H1 (cell line): ENCODE measurements at regions not wholly inside any gene's neighbourhood (a gene's known extent, or its start where the extent isn't known, plus 50 kb on each side); places are given as distances from the start of the nearest gene placed in this dataset.
"Not testable (repeated sequence)": the region's sequence is repeated elsewhere in the genome, so short reads cannot be mapped to it uniquely, and the experiment has no call there.

ENCODE experiments used
- ATF3 ChIP-seq: IDR thresholded peaks from 2 replicates; pipeline ENCODE4 v1.6.1; 2011; ENCODE audit warnings: low read depth, mild to moderate bottlenecking, low read length; ENCODE audit not compliant: insufficient read depth
- BRCA1 ChIP-seq: IDR thresholded peaks from 2 replicates; pipeline ENCODE4 v1.6.1; 2012; ENCODE audit warnings: low read depth, low read length, improper control_type of control experiment
- E2F6 ChIP-seq: IDR thresholded peaks from 2 replicates; pipeline ENCODE4 v1.6.1; 2012; ENCODE audit warnings: inconsistent platforms
- MAX ChIP-seq: IDR thresholded peaks from 2 replicates; pipeline ENCODE4 v1.6.1; 2012; ENCODE audit warnings: inconsistent platforms

GRCh38 chr21:13893025-13893424, 283.4 kb downstream of the POTED start:
- TF ChIP-seq MAX, E2F6, BRCA1, ATF3: not testable (repeated sequence)
